ENCODE measurements at regions not wholly inside any gene's neighbourhood (a gene's known extent, or its start where the extent isn't known, plus 50 kb on each side); places are given as distances from the start of the nearest gene placed in this dataset.

DNA sequence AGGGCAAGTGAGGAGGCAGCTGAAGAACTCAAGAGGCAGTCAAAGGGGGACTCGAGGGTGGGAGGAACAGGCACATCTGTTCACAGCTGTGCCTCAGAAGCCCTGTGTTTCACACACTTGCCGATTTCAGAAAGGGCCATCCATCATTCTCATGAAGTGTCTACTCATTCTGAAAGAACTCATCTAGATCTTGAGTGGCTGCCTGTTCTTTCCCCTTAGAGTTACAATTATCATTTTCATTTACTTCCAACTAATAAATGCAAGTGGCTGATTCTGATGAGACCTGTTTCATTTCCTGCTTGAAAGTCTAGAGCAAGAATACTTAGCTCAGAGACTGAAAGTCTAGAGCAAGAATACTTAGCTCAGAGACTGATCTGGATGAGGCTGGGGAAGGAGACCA, 1145.1 kb downstream of the UQCRFS1 start:
- TF ChIP-seq CTCF (IDR thresholded peaks at IDR 0.05) (no peak), POLR2A (IDR thresholded peaks at IDR 0.05) (no peak)
